IPS-18a (cell line): ENCODE measurements at regions not wholly inside any gene's neighbourhood (a gene's known extent, or its start where the extent isn't known, plus 50 kb on each side); places are given as distances from the start of the nearest gene placed in this dataset.

Experiments used
- H3K27ac ChIP-seq: one replicate; pipeline ENCODE4 v1.5.1; 2013; ENCODE audit warnings: low read length
- H3K27me3 ChIP-seq: one replicate; pipeline ENCODE4 v1.6.1; 2013; ENCODE audit warnings: mild to moderate bottlenecking, low read length; ENCODE audit not compliant: control insufficient read depth, insufficient read depth
- H3K36me3 ChIP-seq: one replicate; pipeline ENCODE4 v1.6.1; 2013; ENCODE audit warnings: low read depth, low read length; ENCODE audit not compliant: control insufficient read depth
- H3K4me1 ChIP-seq: one replicate; pipeline ENCODE4 v1.6.1; 2013; ENCODE audit warnings: low read depth, low read length; ENCODE audit not compliant: control insufficient read depth
- H3K4me3 ChIP-seq: one replicate; pipeline ENCODE4 v1.5.1; 2013; ENCODE audit warnings: low read length
- H3K9ac ChIP-seq: one replicate; pipeline ENCODE4 v1.6.1; 2013; ENCODE audit warnings: mild to moderate bottlenecking, low read length, moderate library complexity
- H3K9me3 ChIP-seq: one replicate; pipeline ENCODE4 v1.6.1; 2013; ENCODE audit warnings: low read depth, low read length; ENCODE audit not compliant: control insufficient read depth

- Histone ChIP-seq H3K27ac (no peak overlapping the region), H3K36me3 (no peaks in the 10 kb centered on the region), H3K4me3 (no peak overlapping the region), H3K27me3 (no peaks in the 10 kb centered on the region), H3K9me3 (no peaks in the 10 kb centered on the region), H3K4me1 (no peaks in the 10 kb centered on the region), H3K9ac (no peak overlapping the region)
Measured at GRCh38 chr14:71467361-71467811, 464.8 kb upstream of the RGS6 start.

GRCh38 chr14:71468701-71469100 lies 463.5 kb upstream of the RGS6 start:
- no peaks in the 10 kb centered on the region for H3K36me3 ChIP-seq

DNA sequence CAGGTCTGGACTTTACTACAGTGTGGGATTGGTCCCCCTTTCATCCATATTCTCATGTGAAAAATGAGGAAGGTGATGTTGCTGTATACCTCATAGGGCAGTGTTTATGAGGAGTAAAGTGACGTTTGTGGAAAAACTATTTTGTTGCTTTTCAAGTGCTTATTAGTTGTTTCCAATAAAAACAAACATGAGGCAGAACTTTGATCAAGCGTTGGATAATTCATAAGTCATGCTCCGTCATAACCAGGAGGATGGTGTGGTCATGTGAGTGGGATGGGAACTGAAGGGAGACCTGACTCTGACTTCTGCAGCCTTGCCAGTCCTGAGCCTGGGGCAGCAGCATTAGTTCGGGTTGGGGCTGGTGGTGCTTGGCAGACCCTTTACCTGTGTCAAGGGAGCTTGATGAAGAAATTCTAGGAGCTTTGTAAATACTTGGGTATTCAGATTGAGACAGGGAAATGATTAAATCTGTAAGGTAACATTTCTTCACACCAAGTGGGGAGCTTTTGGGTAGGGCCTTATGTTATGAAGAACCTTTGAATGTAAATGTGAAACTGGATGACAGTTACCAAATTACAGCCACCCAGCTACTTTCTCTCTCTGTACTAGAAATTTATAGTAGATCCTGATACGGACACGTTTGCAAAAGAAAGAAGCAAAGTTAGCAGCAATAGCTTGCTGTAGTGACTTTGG lies 462.4 kb upstream of the RGS6 start:
- Histone ChIP-seq H3K36me3 (no peaks in the 10 kb centered on the region), H3K4me3 (no peak overlapping the region), H3K9me3 (no peaks in the 10 kb centered on the region), H3K27ac (no peak overlapping the region), H3K9ac (no peak overlapping the region), H3K4me1 (no peaks in the 10 kb centered on the region), H3K27me3 (no peaks in the 10 kb centered on the region)

More at GRCh38 chr14:71468701-71469100, 463.5 kb upstream of the RGS6 start:
- no peak overlapping the region for H3K4me3 ChIP-seq
- H3K27me3 ChIP-seq, result no peaks in the 10 kb centered on the region
- no peaks in the 10 kb centered on the region for H3K9me3 ChIP-seq
- H3K4me1 ChIP-seq, result no peaks in the 10 kb centered on the region
- H3K27ac ChIP-seq, result no peak overlapping the region
- no peak overlapping the region for H3K9ac ChIP-seq

GRCh38 chr14:71471634-71472355 lies 460.4 kb upstream of the RGS6 start:
- no peak overlapping the region for H3K9ac ChIP-seq
- H3K27me3 ChIP-seq, result no peaks in the 10 kb centered on the region
- H3K9me3 ChIP-seq, result no peaks in the 10 kb centered on the region
- H3K4me1 ChIP-seq, result no peaks in the 10 kb centered on the region
- no peaks in the 10 kb centered on the region for H3K36me3 ChIP-seq
- no peak overlapping the region for H3K4me3 ChIP-seq
- H3K27ac ChIP-seq, result no peak overlapping the region

GRCh38 chr14:71472356-71473340 lies 459.6 kb upstream of the RGS6 start:
- Histone ChIP-seq H3K36me3 (no peaks in the 10 kb centered on the region), H3K9me3 (no peaks in the 10 kb centered on the region), H3K4me3 (no peak overlapping the region), H3K27ac (no peak overlapping the region), H3K9ac (no peak overlapping the region), H3K4me1 (no peaks in the 10 kb centered on the region), H3K27me3 (no peaks in the 10 kb centered on the region)

DNA sequence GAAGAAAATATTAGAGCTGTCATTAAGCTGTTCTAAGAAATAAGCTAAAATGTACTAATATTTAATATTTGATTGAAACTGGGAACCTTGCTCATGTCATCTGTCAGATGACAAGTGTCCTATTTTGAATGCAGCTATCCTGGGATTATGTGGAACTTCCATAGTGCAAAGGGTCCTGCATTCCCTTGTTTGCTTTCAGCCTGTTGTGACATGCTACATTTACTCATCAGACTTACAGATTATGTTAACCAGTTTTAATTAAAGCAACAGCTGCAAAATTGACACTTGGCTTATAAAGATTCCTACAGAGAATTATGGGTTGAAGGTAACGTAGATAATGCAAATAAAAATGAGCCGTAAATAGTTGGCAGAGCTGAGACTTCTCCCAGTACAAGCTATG lies 458.4 kb upstream of the RGS6 start:
- no peaks in the 10 kb centered on the region for H3K27me3 ChIP-seq
- no peak overlapping the region for H3K9ac ChIP-seq
- H3K4me3 ChIP-seq, result no peak overlapping the region
- no peaks in the 10 kb centered on the region for H3K9me3 ChIP-seq
- no peaks in the 10 kb centered on the region for H3K36me3 ChIP-seq
- no peak overlapping the region for H3K27ac ChIP-seq
- H3K4me1 ChIP-seq, result no peaks in the 10 kb centered on the region

DNA sequence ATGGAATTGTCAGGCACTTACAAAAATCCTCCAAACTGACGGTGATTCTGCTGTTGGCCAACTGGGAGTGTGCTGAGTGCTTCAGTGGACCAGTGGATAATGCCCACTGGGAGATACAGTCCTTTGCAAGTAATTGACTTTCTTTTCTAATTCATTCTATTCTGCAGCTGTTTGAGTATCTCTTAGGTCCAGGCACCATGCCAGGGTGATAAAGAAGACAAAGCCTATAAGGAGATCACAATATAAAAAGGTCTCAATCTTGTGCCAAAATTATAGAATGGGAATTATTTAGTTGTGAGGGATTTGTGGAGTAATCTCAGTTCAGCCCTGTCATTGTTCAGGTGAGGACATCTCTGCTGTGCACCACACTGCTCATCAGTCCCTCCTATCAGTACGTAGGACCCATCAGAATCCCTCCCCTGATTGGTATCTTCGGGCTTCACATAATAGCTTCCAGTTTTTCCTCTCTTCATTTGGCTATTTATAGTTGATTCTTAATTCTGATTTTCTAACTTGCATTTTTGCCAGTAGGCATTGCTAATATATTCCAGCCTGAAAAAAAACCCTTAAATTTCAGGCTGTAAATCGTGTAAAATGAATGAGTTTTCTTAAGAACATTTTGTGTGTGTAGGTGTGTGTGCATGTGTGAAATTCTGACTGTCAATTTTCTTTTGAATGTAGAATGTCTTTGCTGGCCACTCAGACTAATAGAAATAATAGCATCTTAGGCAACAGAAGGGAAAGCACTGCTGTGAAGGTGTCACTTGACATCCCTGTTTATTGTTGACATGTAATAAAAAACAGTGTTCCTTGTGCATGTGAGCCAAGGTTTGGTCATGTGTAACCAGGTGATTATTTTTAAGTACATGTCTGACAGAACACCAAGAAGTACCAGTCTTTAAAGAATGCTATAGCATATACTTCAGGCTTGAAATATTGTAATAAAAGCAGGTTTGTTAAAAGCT lies 457.6 kb upstream of the RGS6 start:
- Histone ChIP-seq H3K27ac (no peak overlapping the region), H3K36me3 (no peaks in the 10 kb centered on the region), H3K27me3 (no peaks in the 10 kb centered on the region), H3K9me3 (no peaks in the 10 kb centered on the region), H3K4me1 (no peaks in the 10 kb centered on the region), H3K4me3 (no peak overlapping the region), H3K9ac (no peak overlapping the region)

DNA sequence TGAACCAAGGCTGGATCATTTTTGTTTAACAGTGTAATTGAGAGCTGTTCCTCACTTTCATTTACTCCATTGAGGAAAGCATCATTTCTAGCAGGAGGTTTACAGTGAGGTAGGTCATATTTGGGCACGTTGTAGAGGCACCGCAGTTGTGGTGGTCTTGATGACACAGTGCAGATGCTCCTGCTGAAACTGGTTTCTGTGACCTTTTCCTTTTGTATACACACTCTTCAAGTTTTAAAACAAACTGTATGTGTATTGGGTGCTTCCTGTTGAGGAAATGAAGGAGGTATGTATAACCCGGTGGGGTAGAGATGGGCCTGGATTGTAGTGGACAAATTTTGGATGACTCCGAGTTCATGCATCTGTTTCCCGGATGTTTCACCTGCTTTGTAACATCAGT lies 456.3 kb upstream of the RGS6 start:
- Histone ChIP-seq H3K27me3 (no peaks in the 10 kb centered on the region), H3K9me3 (no peaks in the 10 kb centered on the region), H3K27ac (no peak overlapping the region), H3K4me3 (no peak overlapping the region), H3K9ac (no peak overlapping the region), H3K4me1 (peaks cover 3% of the 10 kb centered on the region), H3K36me3 (no peaks in the 10 kb centered on the region)

- Histone ChIP-seq H3K4me1 (peaks cover 12% of the 10 kb centered on the region), H3K27ac (no peak overlapping the region)
Measured at GRCh38 chr14:71478542-71478941, 453.7 kb upstream of the RGS6 start.

DNA sequence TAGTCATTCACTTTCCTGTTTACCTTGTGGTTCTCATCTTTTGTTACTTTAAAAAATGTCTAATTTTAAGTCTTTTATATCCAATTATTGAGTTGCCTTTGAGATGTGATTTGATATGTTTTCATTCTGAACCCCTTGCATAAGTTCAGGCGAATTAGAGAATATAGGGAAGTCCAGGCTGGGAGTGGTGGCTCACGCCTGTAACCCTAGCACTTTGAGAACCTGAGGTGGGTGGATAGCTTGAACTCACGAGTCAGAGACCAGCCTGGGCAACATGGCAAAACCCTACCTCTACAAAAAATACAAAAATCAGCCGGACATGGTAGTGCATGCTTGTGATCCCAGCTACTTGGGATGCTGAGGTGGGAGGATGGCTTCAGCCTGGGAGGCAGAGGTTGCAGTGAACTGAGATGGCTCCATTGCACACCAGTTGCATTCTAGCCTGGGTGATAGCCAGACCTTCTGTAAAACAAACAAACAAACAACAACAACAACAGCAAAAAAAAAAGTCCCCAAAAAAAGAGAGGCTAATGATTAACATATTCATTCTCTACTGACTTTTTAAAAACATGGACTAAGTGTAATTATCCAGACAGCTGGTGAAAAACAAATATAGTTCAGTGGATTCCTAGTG lies 451.1 kb upstream of the RGS6 start:
- H3K36me3 ChIP-seq, result no peaks in the 10 kb centered on the region
- no peaks in the 10 kb centered on the region for H3K27me3 ChIP-seq

More at GRCh38 chr14:71478542-71478941, 453.7 kb upstream of the RGS6 start:
- Histone ChIP-seq H3K27me3 (no peaks in the 10 kb centered on the region), H3K9ac (no peak overlapping the region), H3K36me3 (no peaks in the 10 kb centered on the region), H3K9me3 (no peaks in the 10 kb centered on the region), H3K4me3 (no peak overlapping the region)

More for the DNA sequence above, 451.1 kb upstream of the RGS6 start:
- H3K27ac ChIP-seq, result peak overlapping the region; percentile 13
- H3K4me1 ChIP-seq, result peaks cover 16% of the 10 kb centered on the region
- no peak overlapping the region for H3K9ac ChIP-seq
- H3K9me3 ChIP-seq, result no peaks in the 10 kb centered on the region
- no peak overlapping the region for H3K4me3 ChIP-seq
